SK-N-MC (cell line): ENCODE measurements at regions not wholly inside any gene's neighbourhood (a gene's known extent, or its start where the extent isn't known, plus 50 kb on each side); places are given as distances from the start of the nearest gene placed in this dataset.
A peak's percentile ranks its signal among the peaks of the same experiment; 100 is the strongest.

Source experiments
- DNase-seq: peaks from one replicate; pipeline ENCODE4 v3.0.0-alpha.2; 2011; ENCODE audit warnings: low read depth, low spot score
- H3K27ac ChIP-seq: fragments of 200-600 bp; sonication (generic); 2 replicates; pipeline ENCODE4 v1.5.1; 2016; ENCODE audit warnings: mixed run types
- H3K36me3 ChIP-seq: fragments of 200-600 bp; sonication (generic); 2 replicates; pipeline ENCODE4 v1.6.1; 2017; ENCODE audit warnings: antibody characterized with exemption, low read length, mixed read lengths; ENCODE audit not compliant: insufficient read depth
- H3K4me3 ChIP-seq: fragments of 200-600 bp; sonication (generic); 2 replicates; pipeline ENCODE4 v1.5.1; 2016
- H3K9ac ChIP-seq: fragments of 200-600 bp; sonication (generic); 2 replicates; pipeline ENCODE4 v1.8.0; 2017; ENCODE audit warnings: mixed run types, mixed read lengths; ENCODE audit not compliant: insufficient read length
- H3K9me3 ChIP-seq: fragments of 200-600 bp; sonication (generic); 2 replicates; pipeline ENCODE4 v1.6.1; 2017; ENCODE audit warnings: low read depth, mild to moderate bottlenecking, antibody characterized with exemption, low read length, moderate library complexity, mixed read lengths
- EZH2 ChIP-seq: fragments of 200-600 bp; sonication (generic); IDR thresholded peaks from one replicate; pipeline ENCODE4 v1.6.1; 2017; ENCODE audit warnings: antibody characterized with exemption
- FOXP2 ChIP-seq: optimal IDR thresholded peaks from 2 replicates; pipeline ENCODE3; 2011; ENCODE audit warnings: mild to moderate bottlenecking, moderate library complexity; ENCODE audit not compliant: insufficient read depth; ENCODE audit errors: extremely low read length, control extremely low read depth
- POLR2AphosphoS5 ChIP-seq: IDR thresholded peaks from 2 replicates; pipeline ENCODE4 v1.6.1; 2012; ENCODE audit warnings: mild to moderate bottlenecking, low read depth, low read length, borderline replicate concordance

- TF ChIP-seq EZH2 (no peak), POLR2AphosphoS5 (peak; percentile 18; the same call in 1 of the 2 replicates)
- DNase-seq, result peak; percentile 84
- Histone ChIP-seq H3K27ac (peak overlapping the region; percentile 80; the same call in 1 of the 2 replicates), H3K4me3 (peak overlapping the region; percentile 57), H3K9me3 (no peaks in the 10 kb centered on the region), H3K36me3 (no peaks in the 10 kb centered on the region), H3K9ac (no peak overlapping the region)
Measured at GRCh38 chr3:73813291-73813690, 188.6 kb upstream of the PDZRN3 start.

- Histone ChIP-seq H3K9ac (no peak overlapping the region), H3K9me3 (no peaks in the 10 kb centered on the region), H3K4me3 (no peak overlapping the region), H3K27ac (no peak overlapping the region), H3K36me3 (no peaks in the 10 kb centered on the region)
- DNase-seq, result no peak
- TF ChIP-seq POLR2AphosphoS5 (no peak), EZH2 (no peak), FOXP2 (no peak)
Measured at GRCh38 chr3:73812054-73812453, 187.3 kb upstream of the PDZRN3 start.

DNA sequence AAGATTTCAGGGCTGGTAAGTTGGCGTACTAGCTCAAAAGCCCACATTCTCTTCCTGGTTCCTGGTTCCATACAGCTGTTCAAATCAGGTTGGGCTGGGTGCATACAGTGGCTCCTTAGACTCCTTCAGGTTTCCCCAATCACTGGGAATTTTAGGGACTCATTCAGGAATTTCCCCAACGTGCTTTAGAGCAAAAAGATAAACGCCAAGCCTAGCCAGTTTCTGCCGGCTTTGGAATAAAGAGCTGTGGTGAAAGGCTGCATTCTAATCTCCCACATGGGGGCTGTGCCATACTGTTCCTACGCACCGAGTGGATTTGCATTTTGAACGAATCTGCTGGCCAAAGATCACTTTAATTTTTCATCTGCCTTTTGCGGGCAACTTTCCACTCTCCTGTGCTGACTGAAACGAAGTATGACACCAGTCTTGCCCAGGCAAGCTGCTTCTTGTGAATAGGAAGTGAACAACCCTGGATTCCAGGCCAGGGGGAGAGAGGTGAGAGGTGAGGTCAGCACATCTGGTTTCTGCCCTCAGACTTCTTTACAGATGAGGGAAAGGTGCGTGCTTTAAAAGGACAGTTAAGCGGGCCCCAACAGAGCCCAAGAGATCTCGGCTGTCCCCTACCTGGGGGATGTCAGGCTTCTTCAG is 184.2 kb upstream of the PDZRN3 start:
- Histone ChIP-seq H3K27ac (no peak overlapping the region), H3K9me3 (no peaks in the 10 kb centered on the region), H3K36me3 (no peaks in the 10 kb centered on the region), H3K4me3 (no peak overlapping the region), H3K9ac (no peak overlapping the region)
- no peak for DNase-seq
- TF ChIP-seq FOXP2, result no peak
- TF ChIP-seq POLR2AphosphoS5, result no peak
- TF ChIP-seq EZH2, result no peak

GRCh38 chr3:73805435-73805834 is 180.7 kb upstream of the PDZRN3 start:
- TF ChIP-seq EZH2, result no peak
- no peak for TF ChIP-seq POLR2AphosphoS5
- TF ChIP-seq FOXP2, result no peak
- no peak overlapping the region for H3K9ac ChIP-seq
- H3K36me3 ChIP-seq, result no peaks in the 10 kb centered on the region
- no peak overlapping the region for H3K27ac ChIP-seq
- no peak for DNase-seq
- no peak overlapping the region for H3K4me3 ChIP-seq
- no peaks in the 10 kb centered on the region for H3K9me3 ChIP-seq

- Histone ChIP-seq H3K4me3 (no peak overlapping the region), H3K9ac (no peak overlapping the region), H3K9me3 (no peaks in the 10 kb centered on the region), H3K36me3 (no peaks in the 10 kb centered on the region), H3K27ac (no peak overlapping the region)
- TF ChIP-seq EZH2, result no peak
- no peak for DNase-seq
Measured at GRCh38 chr3:73804204-73804603, 179.5 kb upstream of the PDZRN3 start.

DNA sequence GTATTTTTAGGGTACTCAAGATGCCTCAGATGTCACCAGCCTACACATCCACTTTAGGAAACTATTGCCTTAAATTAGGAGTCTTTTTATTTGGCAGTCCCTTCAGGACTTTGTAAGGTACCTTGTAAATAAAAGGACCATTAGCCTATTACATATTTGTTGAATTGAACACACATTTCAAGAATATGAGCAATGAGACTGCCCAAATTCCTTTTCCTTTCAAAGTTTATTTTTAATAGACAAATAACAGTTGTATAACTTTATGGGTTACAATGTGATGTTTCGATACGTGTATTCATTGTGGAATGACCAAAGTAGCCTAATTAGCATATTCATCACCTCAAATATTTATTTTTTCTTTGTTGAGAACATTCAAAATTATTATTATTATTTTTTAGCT is 176.7 kb upstream of the PDZRN3 start:
- no peak for TF ChIP-seq POLR2AphosphoS5
- TF ChIP-seq FOXP2, result no peak
- TF ChIP-seq EZH2, result no peak
- Histone ChIP-seq H3K4me3 (no peak overlapping the region), H3K36me3 (no peaks in the 10 kb centered on the region), H3K27ac (no peak overlapping the region), H3K9me3 (no peaks in the 10 kb centered on the region), H3K9ac (no peak overlapping the region)
- DNase-seq, result no peak

GRCh38 chr3:73797311-73797710 is 172.6 kb upstream of the PDZRN3 start:
- no peak for DNase-seq
- no peak overlapping the region for H3K27ac ChIP-seq
- H3K4me3 ChIP-seq, result no peak overlapping the region
- TF ChIP-seq POLR2AphosphoS5 (no peak), EZH2 (no peak), FOXP2 (no peak)
- H3K9ac ChIP-seq, result no peak overlapping the region
- no peaks in the 10 kb centered on the region for H3K36me3 ChIP-seq
- H3K9me3 ChIP-seq, result no peaks in the 10 kb centered on the region

DNA sequence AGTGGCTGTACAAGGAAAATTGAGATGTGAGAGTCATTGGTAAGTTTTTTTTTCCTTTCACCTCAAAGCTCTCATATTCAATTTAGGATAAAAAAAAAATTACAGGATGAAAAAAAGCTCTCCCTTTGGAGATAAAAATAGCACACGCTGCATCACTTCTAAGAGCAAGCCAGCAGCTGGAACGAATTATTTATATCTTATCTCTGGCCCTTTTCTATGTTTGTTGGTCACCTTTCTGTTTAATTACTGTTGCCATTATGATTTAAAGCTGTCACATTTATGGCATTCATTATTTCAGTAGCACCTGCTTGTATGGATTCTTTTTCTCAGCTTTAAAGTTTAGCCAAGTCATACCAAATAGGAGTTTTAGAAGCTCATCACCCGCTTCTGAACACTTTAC is 171.6 kb upstream of the PDZRN3 start:
- H3K36me3 ChIP-seq, result no peaks in the 10 kb centered on the region
- H3K27ac ChIP-seq, result no peak overlapping the region
- H3K9me3 ChIP-seq, result no peaks in the 10 kb centered on the region
- no peak for DNase-seq
- no peak overlapping the region for H3K9ac ChIP-seq
- TF ChIP-seq FOXP2 (no peak), EZH2 (no peak), POLR2AphosphoS5 (no peak)
- H3K4me3 ChIP-seq, result no peak overlapping the region

- H3K27ac ChIP-seq, result no peak overlapping the region
- no peak overlapping the region for H3K9ac ChIP-seq
- no peak overlapping the region for H3K4me3 ChIP-seq
- TF ChIP-seq EZH2 (no peak), POLR2AphosphoS5 (no peak), FOXP2 (no peak)
- no peaks in the 10 kb centered on the region for H3K36me3 ChIP-seq
- no peaks in the 10 kb centered on the region for H3K9me3 ChIP-seq
- no peak for DNase-seq
Measured at GRCh38 chr3:73791356-73791755, 166.6 kb upstream of the PDZRN3 start.
